Endothelial cell (in vitro differentiated cells): ENCODE measurements at regions not wholly inside any gene's neighbourhood (a gene's known extent, or its start where the extent isn't known, plus 50 kb on each side); places are given as distances from the start of the nearest gene placed in this dataset.
"Not testable (repeated sequence)": the region's sequence is repeated elsewhere in the genome, so short reads cannot be mapped to it uniquely, and the experiment has no call there.

Source experiments
- DNase-seq: peaks from one replicate; pipeline ENCODE4 v3.0.0; 2021; ENCODE audit warnings: low spot score
- H3K27ac Mint-ChIP-seq: one replicate; pipeline ENCODE4 v1.8.0; 2021; ENCODE audit warnings: mixed read lengths, inconsistent platforms; ENCODE audit not compliant: unreplicated experiment
- H3K27me3 Mint-ChIP-seq: one replicate; pipeline ENCODE4 v1.8.0; 2021; ENCODE audit warnings: mild to moderate bottlenecking, moderate library complexity, mixed read lengths, inconsistent platforms; ENCODE audit not compliant: unreplicated experiment
- H3K36me3 Mint-ChIP-seq: one replicate; pipeline ENCODE4 v1.8.0; 2021; ENCODE audit warnings: mild to moderate bottlenecking, low read depth, mixed read lengths, inconsistent platforms; ENCODE audit not compliant: unreplicated experiment
- H3K4me1 Mint-ChIP-seq: one replicate; pipeline ENCODE4 v1.8.0; 2021; ENCODE audit warnings: mild to moderate bottlenecking, mixed read lengths, inconsistent platforms; ENCODE audit not compliant: unreplicated experiment
- H3K4me3 Mint-ChIP-seq: one replicate; pipeline ENCODE4 v1.8.0; 2021; ENCODE audit warnings: mild to moderate bottlenecking, mixed read lengths, inconsistent platforms; ENCODE audit not compliant: unreplicated experiment
- H3K9me3 Mint-ChIP-seq: one replicate; pipeline ENCODE4 v1.8.0; 2021; ENCODE audit warnings: mixed read lengths, inconsistent platforms; ENCODE audit not compliant: unreplicated experiment
- CTCF ChIP-seq: fragments of 200-600 bp; sonication (generic); IDR thresholded peaks from one replicate; pipeline ENCODE4 v1.5.0; 2021; ENCODE audit warnings: antibody characterized with exemption; ENCODE audit not compliant: unreplicated experiment

GRCh38 chr13:60836821-60837220, 439.8 kb downstream of the TDRD3 start:
- Mint-ChIP-seq H3K4me3 (no peak overlapping the region), H3K27me3 (peaks cover 1% of the 10 kb centered on the region), H3K27ac (no peak overlapping the region), H3K4me1 (no peaks in the 10 kb centered on the region), H3K36me3 (no peaks in the 10 kb centered on the region), H3K9me3 (no peaks in the 10 kb centered on the region)
- DNase-seq, result no peak
- TF ChIP-seq CTCF, result no peak

- no peaks in the 10 kb centered on the region for H3K4me1 Mint-ChIP-seq
- no peak overlapping the region for H3K4me3 Mint-ChIP-seq
- H3K27me3 Mint-ChIP-seq, result no peaks in the 10 kb centered on the region
- H3K27ac Mint-ChIP-seq, result no peak overlapping the region
- DNase-seq, result no peak
- TF ChIP-seq CTCF, result no peak
- H3K36me3 Mint-ChIP-seq, result no peaks in the 10 kb centered on the region
- H3K9me3 Mint-ChIP-seq, result no peaks in the 10 kb centered on the region
Measured at GRCh38 chr13:60811581-60811980, 414.6 kb downstream of the TDRD3 start.

GRCh38 chr13:60805640-60806039, 408.6 kb downstream of the TDRD3 start:
- not testable (repeated sequence) for H3K4me1 Mint-ChIP-seq, H3K36me3 Mint-ChIP-seq, DNase-seq, H3K27me3 Mint-ChIP-seq, H3K27ac Mint-ChIP-seq, H3K9me3 Mint-ChIP-seq, H3K4me3 Mint-ChIP-seq

GRCh38 chr13:60798503-60798902, 401.5 kb downstream of the TDRD3 start:
- TF ChIP-seq CTCF, result no peak
- DNase-seq, result no peak
- H3K36me3 Mint-ChIP-seq, result no peaks in the 10 kb centered on the region
- H3K27ac Mint-ChIP-seq, result no peak overlapping the region
- H3K4me1 Mint-ChIP-seq, result no peaks in the 10 kb centered on the region
- H3K4me3 Mint-ChIP-seq, result no peak overlapping the region
- no peaks in the 10 kb centered on the region for H3K9me3 Mint-ChIP-seq
- no peaks in the 10 kb centered on the region for H3K27me3 Mint-ChIP-seq

GRCh38 chr13:60797112-60797511, 400.1 kb downstream of the TDRD3 start:
- Mint-ChIP-seq H3K27me3 (no peaks in the 10 kb centered on the region), H3K9me3 (no peaks in the 10 kb centered on the region), H3K4me1 (no peaks in the 10 kb centered on the region), H3K27ac (no peak overlapping the region), H3K4me3 (no peak overlapping the region), H3K36me3 (no peaks in the 10 kb centered on the region)
- DNase-seq, result no peak
- no peak for TF ChIP-seq CTCF

- Mint-ChIP-seq H3K36me3 (no peaks in the 10 kb centered on the region), H3K4me1 (no peaks in the 10 kb centered on the region), H3K9me3 (no peaks in the 10 kb centered on the region), H3K27ac (no peak overlapping the region), H3K27me3 (no peaks in the 10 kb centered on the region), H3K4me3 (no peak overlapping the region)
- no peak for DNase-seq
- no peak for TF ChIP-seq CTCF
Measured at GRCh38 chr13:60794751-60795150, 397.7 kb downstream of the TDRD3 start.
